ENCODE measurements at regions not wholly inside any gene's neighbourhood (a gene's known extent, or its start where the extent isn't known, plus 50 kb on each side); places are given as distances from the start of the nearest gene placed in this dataset.

DNA sequence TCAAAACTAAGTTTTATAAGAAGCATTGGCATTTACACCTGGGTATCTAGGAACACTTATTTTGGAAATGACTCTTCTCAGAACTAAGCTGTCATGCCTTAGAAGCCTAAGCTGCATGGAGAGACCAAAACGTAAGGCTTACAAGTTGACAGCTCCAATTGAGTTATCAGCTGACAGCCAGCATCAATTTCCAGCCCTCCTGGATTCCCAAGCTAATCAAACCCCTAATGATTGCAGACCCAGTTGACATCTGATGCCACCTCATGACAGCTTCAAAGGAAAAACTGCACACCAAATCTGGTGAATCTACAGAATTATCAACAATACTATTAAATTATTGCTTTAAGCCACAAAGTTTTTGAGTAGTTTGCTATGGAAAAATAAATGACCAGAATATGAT is 187.6 kb upstream of the PRMT6 start:
- TF ChIP-seq CTCF (IDR thresholded peaks at IDR 0.05) = no peak
- no peak for TF ChIP-seq POLR2A (IDR thresholded peaks at IDR 0.05)
- no peak for TF ChIP-seq EP300 (IDR thresholded peaks at IDR 0.05)
- TF ChIP-seq POLR2AphosphoS5 (IDR thresholded peaks at IDR 0.05) = no peak
